ENCODE measurements at regions not wholly inside any gene's neighbourhood (a gene's known extent, or its start where the extent isn't known, plus 50 kb on each side); places are given as distances from the start of the nearest gene placed in this dataset.
A peak's percentile ranks its signal among the peaks of the same experiment; 100 is the strongest.

DNA sequence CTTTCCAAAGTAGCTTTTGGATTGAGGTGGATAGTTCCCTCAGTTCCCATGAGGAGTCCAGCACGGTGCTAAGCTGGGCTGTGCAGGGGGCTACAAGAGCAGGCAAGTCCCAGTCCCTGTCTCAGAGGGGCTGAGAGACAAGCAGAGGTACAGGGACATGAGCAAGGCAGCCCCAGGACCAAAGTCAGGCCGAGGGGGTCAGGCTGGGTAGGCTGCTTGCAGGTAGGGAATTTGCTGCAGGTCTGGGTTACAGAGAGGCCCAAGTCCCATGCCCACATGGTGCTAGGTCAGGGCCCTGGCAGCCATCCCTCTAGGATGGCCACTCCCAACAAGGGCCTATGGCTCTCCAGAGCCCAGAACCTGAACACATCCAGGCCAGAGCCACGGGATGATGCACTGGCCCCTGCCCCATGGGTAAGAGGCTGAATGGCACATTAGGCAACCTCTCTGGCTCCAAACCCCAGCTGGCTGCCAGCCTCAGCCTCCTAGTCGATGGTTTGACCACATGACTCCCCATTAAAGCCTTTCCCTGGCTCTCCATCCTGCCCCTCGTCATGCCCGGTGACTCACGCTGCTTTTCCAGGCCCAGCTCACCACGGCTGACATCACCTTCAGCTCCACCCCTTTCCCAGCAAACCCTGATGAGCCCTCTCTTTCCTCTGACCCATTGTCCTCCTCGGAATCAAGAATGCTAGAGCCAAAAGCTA, 83.7 kb downstream of the SDC1 start:
- Histone ChIP-seq H3K27ac (ENCODE audit: low read length) (no peak overlapping the region), H3K4me3 (ENCODE audit: low read depth in 1 of 2, low read length in 2 of 2) (no peak overlapping the region), H3K27me3 (ENCODE audit: low read depth, low read length) (no peaks in the 10 kb centered on the region), H3K36me3 (ENCODE audit: control insufficient read depth in 1 of 2, insufficient read depth in 2 of 2, low read length in 2 of 2) (no peaks in the 10 kb centered on the region), H3K9me3 (ENCODE audit: control insufficient read depth in 1 of 2, low read length in 2 of 2) (no peaks in the 10 kb centered on the region), H3K4me1 (ENCODE audit: control insufficient read depth in 1 of 2, insufficient read depth in 2 of 2, low read length in 2 of 2) (no peaks in the 10 kb centered on the region)

DNA sequence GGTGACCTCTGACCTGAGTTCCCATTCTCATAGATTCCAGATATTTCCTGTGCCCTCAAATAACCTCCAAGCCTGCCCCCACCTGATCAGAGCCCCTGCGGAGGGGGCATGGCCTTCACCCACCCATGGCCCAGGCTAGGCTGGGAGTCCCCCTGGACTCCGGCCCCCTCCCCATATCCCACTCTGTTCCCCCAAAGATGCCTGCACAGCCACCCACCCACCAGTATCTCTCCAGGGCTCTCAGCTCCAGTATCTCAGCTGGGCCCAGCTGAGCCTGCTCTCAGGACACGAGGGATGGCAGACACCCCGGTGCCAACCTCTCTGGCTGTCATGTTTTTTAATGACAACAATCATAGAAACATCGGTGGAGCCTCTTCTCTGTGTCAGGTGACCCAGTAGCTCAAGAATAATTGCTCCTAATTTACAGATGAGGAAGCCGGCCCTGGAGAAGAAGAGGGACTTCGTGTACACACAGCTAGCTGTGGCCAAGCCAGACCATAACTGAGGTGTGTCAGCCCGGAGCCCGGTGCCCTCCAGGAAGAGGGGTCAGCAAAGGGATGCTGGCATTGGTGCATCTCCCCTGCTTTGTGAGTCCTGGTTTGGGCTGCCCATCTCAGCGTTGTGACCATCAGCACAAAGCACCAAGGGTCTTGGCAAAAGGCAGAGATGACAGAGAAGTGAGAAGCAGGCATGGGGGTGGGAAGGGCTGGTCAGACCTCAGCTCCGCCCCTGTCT, 84.4 kb downstream of the SDC1 start:
- no peaks in the 10 kb centered on the region for H3K27me3 ChIP-seq (ENCODE audit: low read depth, low read length)

DNA sequence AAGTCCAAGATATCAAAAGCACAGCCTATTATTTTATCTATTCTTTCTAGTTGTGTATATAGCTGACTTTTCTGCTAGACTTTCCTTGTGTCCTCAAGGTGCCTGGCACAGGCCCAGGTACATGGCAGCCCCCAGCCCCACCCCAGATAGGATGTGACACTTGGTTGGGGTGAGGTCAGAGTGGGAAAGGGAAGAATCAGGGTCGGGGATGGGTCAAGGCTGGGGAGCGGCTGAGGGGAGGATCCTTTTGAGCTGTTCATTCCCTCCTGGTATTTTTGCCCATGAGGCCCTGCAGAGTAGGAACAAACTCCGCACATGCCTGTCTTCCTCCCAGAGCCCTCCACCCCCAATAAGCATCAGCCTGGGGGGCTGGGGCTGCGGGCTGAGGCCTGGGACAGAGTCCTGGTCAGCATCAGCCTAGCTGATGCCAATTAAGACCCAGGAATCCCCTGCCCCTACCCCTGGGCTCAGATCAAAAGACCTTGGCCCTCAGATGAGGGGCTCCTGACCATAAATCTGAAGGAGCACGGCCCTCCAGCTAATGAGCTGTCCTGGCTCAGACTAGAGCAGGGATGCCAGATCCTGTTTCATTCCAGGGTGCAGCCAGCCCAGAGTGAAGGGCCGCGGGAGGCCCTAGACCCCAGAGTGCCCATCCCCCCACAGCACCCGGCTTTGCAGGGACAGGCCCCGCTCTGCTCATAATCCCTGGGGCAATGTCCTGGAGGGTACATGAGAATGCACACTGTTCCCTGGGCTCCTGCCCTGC, 85.3 kb downstream of the SDC1 start:
- no peaks in the 10 kb centered on the region for H3K36me3 ChIP-seq (ENCODE audit: control insufficient read depth in 1 of 2, insufficient read depth in 2 of 2, low read length in 2 of 2)
- no peaks in the 10 kb centered on the region for H3K9me3 ChIP-seq (ENCODE audit: control insufficient read depth in 1 of 2, low read length in 2 of 2)
- no peaks in the 10 kb centered on the region for H3K27me3 ChIP-seq (ENCODE audit: low read depth, low read length)
- H3K27ac ChIP-seq (ENCODE audit: low read length): no peak overlapping the region
- no peaks in the 10 kb centered on the region for H3K4me1 ChIP-seq (ENCODE audit: control insufficient read depth in 1 of 2, insufficient read depth in 2 of 2, low read length in 2 of 2)
- no peak overlapping the region for H3K4me3 ChIP-seq (ENCODE audit: low read depth in 1 of 2, low read length in 2 of 2)

More for the DNA sequence above, 84.4 kb downstream of the SDC1 start:
- Histone ChIP-seq H3K9me3 (ENCODE audit: control insufficient read depth in 1 of 2, low read length in 2 of 2) (no peaks in the 10 kb centered on the region), H3K4me3 (ENCODE audit: low read depth in 1 of 2, low read length in 2 of 2) (no peak overlapping the region), H3K36me3 (ENCODE audit: control insufficient read depth in 1 of 2, insufficient read depth in 2 of 2, low read length in 2 of 2) (no peaks in the 10 kb centered on the region), H3K4me1 (ENCODE audit: control insufficient read depth in 1 of 2, insufficient read depth in 2 of 2, low read length in 2 of 2) (no peaks in the 10 kb centered on the region), H3K27ac (ENCODE audit: low read length) (no peak overlapping the region)

DNA sequence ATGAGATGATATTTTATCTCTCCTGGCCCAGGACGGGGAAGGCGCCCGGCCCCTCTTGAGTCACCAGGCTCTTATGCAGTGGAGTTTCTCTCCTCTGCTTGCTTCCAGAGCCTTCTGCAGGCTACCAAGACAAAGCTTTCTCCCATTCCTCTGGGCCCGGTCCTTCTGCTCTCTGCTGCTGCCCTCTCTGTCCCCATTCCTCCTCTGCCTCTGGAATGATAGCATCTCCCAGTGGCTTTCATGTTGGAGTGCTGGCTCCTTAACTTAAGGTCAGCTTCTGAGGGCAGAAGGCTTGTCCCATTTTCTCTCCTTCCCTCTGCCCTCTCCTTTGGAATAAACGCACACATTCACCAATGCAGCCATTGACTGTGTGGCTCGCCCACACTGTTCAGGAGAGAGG, 86.2 kb downstream of the SDC1 start:
- Histone ChIP-seq H3K27me3 (ENCODE audit: low read depth, low read length) (no peaks in the 10 kb centered on the region), H3K4me1 (ENCODE audit: control insufficient read depth in 1 of 2, insufficient read depth in 2 of 2, low read length in 2 of 2) (no peaks in the 10 kb centered on the region), H3K27ac (ENCODE audit: low read length) (no peak overlapping the region), H3K4me3 (ENCODE audit: low read depth in 1 of 2, low read length in 2 of 2) (no peak overlapping the region), H3K9me3 (ENCODE audit: control insufficient read depth in 1 of 2, low read length in 2 of 2) (no peaks in the 10 kb centered on the region), H3K36me3 (ENCODE audit: control insufficient read depth in 1 of 2, insufficient read depth in 2 of 2, low read length in 2 of 2) (no peaks in the 10 kb centered on the region)

DNA sequence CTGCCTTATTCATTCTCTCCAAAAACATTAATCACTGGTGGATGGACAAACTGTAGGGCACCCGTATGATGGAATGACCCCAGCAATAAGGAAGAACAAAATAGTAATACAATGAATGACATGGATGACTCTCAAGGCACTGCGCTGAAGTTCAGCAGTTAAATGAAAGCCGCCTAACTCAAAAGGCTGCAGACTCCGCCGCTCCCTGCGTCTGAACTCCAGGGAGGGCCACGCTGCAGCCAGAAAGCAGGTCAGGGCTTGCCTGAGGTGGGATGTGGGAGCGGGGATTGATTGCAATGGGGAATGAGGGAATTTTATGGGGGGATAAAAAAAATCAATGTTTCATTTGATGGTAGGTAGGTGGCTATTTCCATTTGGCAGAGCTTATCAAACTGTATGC, 86.5 kb upstream of the LAPTM4A start:
- Histone ChIP-seq H3K4me3 (ENCODE audit: low read depth in 1 of 2, low read length in 2 of 2) (no peak overlapping the region), H3K36me3 (ENCODE audit: control insufficient read depth in 1 of 2, insufficient read depth in 2 of 2, low read length in 2 of 2) (no peaks in the 10 kb centered on the region), H3K27me3 (ENCODE audit: low read depth, low read length) (no peaks in the 10 kb centered on the region), H3K9me3 (ENCODE audit: control insufficient read depth in 1 of 2, low read length in 2 of 2) (no peaks in the 10 kb centered on the region), H3K27ac (ENCODE audit: low read length) (no peak overlapping the region), H3K4me1 (ENCODE audit: control insufficient read depth in 1 of 2, insufficient read depth in 2 of 2, low read length in 2 of 2) (no peaks in the 10 kb centered on the region)

DNA sequence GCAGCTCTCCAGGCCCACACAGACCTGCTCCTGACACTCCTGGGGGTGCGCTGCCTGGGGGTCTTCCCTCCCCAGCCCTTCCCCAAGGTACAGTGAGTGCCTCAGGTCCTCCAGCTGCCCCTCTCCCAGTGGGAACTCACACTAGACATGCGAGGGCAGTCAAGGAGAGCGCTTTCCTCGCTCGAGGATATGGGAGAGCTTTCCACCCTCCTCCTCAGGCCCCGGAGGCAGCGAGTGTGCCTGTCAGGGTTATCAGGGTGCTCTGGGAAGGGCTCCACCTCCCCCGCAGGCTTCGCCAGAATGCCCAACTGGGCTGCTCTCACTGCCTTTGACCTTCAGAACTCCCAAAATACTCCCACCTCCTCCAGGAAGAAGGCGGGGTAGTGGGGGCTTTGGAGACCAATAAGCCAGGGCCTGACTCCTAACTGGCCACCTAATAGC, 85.7 kb upstream of the LAPTM4A start:
- H3K4me3 ChIP-seq (ENCODE audit: low read depth in 1 of 2, low read length in 2 of 2): no peak overlapping the region
- no peaks in the 10 kb centered on the region for H3K36me3 ChIP-seq (ENCODE audit: control insufficient read depth in 1 of 2, insufficient read depth in 2 of 2, low read length in 2 of 2)
- H3K4me1 ChIP-seq (ENCODE audit: control insufficient read depth in 1 of 2, insufficient read depth in 2 of 2, low read length in 2 of 2): no peaks in the 10 kb centered on the region
- H3K27me3 ChIP-seq (ENCODE audit: low read depth, low read length): no peaks in the 10 kb centered on the region
- no peak overlapping the region for H3K27ac ChIP-seq (ENCODE audit: low read length)
- H3K9me3 ChIP-seq (ENCODE audit: control insufficient read depth in 1 of 2, low read length in 2 of 2): no peaks in the 10 kb centered on the region

DNA sequence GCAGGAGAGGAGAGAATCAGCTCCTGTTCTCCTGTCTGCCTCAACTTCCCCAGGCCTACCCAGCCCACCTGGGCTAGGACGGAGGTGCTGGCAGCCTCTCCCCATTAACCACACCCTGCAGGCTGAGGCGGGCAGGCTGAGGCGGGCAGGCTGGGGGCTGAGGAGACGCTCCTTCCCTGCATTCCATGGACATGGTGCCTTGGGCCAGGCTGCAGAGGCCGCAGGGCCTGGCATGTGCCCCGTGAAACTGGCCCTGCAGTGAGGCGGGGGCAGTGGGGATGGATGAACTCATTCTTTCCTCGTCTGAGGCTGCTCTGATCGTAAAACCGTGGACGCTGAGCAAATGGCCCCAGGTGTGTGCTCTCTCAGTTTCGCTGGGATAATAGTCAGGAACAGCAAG, 84.7 kb upstream of the LAPTM4A start:
- Histone ChIP-seq H3K27me3 (ENCODE audit: low read depth, low read length) (no peaks in the 10 kb centered on the region), H3K9me3 (ENCODE audit: control insufficient read depth in 1 of 2, low read length in 2 of 2) (no peaks in the 10 kb centered on the region), H3K36me3 (ENCODE audit: control insufficient read depth in 1 of 2, insufficient read depth in 2 of 2, low read length in 2 of 2) (no peaks in the 10 kb centered on the region), H3K27ac (ENCODE audit: low read length) (no peak overlapping the region), H3K4me3 (ENCODE audit: low read depth in 1 of 2, low read length in 2 of 2) (no peak overlapping the region), H3K4me1 (ENCODE audit: control insufficient read depth in 1 of 2, insufficient read depth in 2 of 2, low read length in 2 of 2) (no peaks in the 10 kb centered on the region)

DNA sequence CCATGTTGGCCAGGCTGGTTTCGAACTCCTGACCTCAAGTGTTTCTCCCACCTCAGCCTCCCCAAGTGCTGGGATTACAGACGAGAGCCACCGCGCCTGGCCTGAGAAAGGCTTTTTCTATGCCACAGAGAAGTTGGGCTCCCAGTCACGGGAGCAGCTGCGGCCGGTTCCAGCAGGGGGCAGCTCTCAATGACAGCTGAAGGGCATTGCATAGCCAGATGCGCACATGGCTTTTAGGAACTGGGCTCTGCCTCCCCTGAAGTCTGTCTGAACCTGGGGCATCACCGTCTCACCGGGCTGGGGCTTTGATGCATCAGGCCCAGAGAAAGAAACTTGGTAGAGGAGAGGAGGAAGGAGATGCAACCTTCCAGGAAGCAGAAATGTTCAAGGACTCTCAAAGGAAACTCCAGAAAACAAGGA, 84.2 kb upstream of the LAPTM4A start:
- Histone ChIP-seq H3K36me3 (ENCODE audit: control insufficient read depth in 1 of 2, insufficient read depth in 2 of 2, low read length in 2 of 2) (no peaks in the 10 kb centered on the region), H3K4me1 (ENCODE audit: control insufficient read depth in 1 of 2, insufficient read depth in 2 of 2, low read length in 2 of 2) (peaks cover 0 to 2% of the 10 kb centered on the region in 2 donors), H3K27me3 (ENCODE audit: low read depth, low read length) (no peaks in the 10 kb centered on the region), H3K4me3 (ENCODE audit: low read depth in 1 of 2, low read length in 2 of 2) (no peak overlapping the region), H3K9me3 (ENCODE audit: control insufficient read depth in 1 of 2, low read length in 2 of 2) (no peaks in the 10 kb centered on the region), H3K27ac (ENCODE audit: low read length) (no peak overlapping the region)

DNA sequence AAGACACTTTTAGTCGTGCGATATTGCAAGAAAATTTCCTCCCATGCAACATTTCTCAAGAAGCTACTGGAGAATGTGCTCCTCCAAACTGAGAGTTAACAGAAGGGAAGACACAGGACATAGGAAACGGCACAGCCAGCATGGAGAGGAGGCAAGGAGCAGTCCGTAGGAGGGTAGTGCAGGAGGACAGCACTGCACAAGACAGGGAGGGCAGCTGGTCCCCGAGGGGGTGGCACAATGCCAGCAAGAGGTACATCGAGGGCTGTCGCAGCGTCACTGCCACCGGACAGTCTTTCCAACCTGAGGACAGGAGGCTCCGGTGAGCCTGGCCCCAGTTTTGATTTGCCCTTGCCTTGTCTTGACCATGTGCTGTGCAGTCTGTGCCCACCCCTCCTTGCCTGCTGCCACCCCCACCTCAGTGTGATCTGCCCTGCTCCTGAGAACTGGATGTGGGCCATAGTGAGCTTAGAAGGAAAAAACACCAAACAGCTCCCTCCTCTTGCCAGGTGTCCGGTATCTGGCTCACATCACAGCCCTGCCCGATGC, 81.6 kb upstream of the LAPTM4A start:
- peaks cover 0 to 9% of the 10 kb centered on the region in 2 donors for H3K4me1 ChIP-seq (ENCODE audit: control insufficient read depth in 1 of 2, insufficient read depth in 2 of 2, low read length in 2 of 2)
- no peaks in the 10 kb centered on the region for H3K27me3 ChIP-seq (ENCODE audit: low read depth, low read length)
- no peaks in the 10 kb centered on the region for H3K9me3 ChIP-seq (ENCODE audit: control insufficient read depth in 1 of 2, low read length in 2 of 2)
- H3K27ac ChIP-seq (ENCODE audit: low read length): no peak overlapping the region
- no peak overlapping the region for H3K4me3 ChIP-seq (ENCODE audit: low read depth in 1 of 2, low read length in 2 of 2)
- H3K36me3 ChIP-seq (ENCODE audit: control insufficient read depth in 1 of 2, insufficient read depth in 2 of 2, low read length in 2 of 2): no peaks in the 10 kb centered on the region

DNA sequence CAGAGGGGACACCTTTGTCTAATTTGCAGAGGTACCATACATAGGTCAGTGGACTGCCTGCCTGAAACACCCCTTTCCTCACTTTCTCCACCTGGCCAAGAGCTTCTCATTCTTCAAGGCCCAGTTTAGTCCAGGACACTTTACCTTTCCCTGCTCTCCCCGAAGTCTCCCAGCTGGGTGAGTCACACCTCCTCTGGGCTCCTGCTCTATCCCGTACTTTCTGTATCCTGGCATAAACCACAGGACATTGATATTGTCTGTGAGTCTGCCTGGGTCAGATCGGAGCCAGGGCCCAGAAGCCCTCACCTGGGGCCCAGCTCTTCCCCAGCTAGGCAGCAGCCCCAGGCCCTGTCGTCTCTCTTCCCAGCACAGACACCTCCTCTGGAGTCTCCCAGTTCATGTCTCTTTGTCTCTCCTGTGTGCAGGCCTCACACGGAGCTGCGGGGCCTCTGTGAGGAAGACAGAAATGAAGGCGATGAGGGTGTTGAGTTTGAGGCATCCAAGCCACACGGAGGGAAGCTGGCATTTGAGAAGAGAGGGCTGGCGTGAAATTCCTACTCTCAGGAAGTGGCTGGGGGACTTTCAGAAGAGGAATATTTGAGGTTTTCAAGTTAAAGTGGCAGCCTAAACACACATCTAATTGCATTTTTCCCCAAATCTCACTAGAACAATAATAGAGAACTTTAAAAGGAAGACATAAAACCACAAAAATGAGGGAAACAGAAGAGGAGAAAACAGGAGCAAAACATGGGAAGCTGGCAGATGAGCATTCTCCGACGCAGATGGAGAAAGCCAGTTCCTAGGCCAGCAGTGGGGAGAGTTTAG, 79.6 kb upstream of the LAPTM4A start:
- no peaks in the 10 kb centered on the region for H3K27me3 ChIP-seq (ENCODE audit: low read depth, low read length)
- H3K27ac ChIP-seq (ENCODE audit: low read length): peak overlapping the region; percentile 63
- H3K36me3 ChIP-seq (ENCODE audit: control insufficient read depth in 1 of 2, insufficient read depth in 2 of 2, low read length in 2 of 2): no peaks in the 10 kb centered on the region
- H3K4me1 ChIP-seq (ENCODE audit: control insufficient read depth in 1 of 2, insufficient read depth in 2 of 2, low read length in 2 of 2): peaks cover 0 to 16% of the 10 kb centered on the region in 2 donors
- H3K9me3 ChIP-seq (ENCODE audit: control insufficient read depth in 1 of 2, low read length in 2 of 2): no peaks in the 10 kb centered on the region
- H3K4me3 ChIP-seq (ENCODE audit: low read depth in 1 of 2, low read length in 2 of 2): no peak overlapping the region
